ENCODE measurements at regions not wholly inside any gene's neighbourhood (a gene's known extent, or its start where the extent isn't known, plus 50 kb on each side); places are given as distances from the start of the nearest gene placed in this dataset.

- H3K27me3 ChIP-seq, result peaks cover 0 to 23% (median 17%) of the 10 kb centered on the region in 7 donors
- WGBS, 2 donors, result 91 to 95% methylated on average over 24 of the region's 24 CpGs
- peaks cover 0 to 7% (median 0%) of the 10 kb centered on the region in 9 donors for H3K4me1 ChIP-seq
- H3K9me3 ChIP-seq, result no peaks in the 10 kb centered on the region
- no peak for DNase-seq
- intact Hi-C loops (cut with DNase I), result no loop called here
- TF ChIP-seq, protein P1, sequence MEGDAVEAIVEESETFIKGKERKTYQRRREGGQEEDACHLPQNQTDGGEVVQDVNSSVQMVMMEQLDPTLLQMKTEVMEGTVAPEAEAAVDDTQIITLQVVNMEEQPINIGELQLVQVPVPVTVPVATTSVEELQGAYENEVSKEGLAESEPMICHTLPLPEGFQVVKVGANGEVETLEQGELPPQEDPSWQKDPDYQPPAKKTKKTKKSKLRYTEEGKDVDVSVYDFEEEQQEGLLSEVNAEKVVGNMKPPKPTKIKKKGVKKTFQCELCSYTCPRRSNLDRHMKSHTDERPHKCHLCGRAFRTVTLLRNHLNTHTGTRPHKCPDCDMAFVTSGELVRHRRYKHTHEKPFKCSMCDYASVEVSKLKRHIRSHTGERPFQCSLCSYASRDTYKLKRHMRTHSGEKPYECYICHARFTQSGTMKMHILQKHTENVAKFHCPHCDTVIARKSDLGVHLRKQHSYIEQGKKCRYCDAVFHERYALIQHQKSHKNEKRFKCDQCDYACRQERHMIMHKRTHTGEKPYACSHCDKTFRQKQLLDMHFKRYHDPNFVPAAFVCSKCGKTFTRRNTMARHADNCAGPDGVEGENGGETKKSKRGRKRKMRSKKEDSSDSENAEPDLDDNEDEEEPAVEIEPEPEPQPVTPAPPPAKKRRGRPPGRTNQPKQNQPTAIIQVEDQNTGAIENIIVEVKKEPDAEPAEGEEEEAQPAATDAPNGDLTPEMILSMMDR (IDR thresholded peaks at IDR 0.05), result no peak
- no peak overlapping the region for H3K4me3 ChIP-seq
- H3K36me3 ChIP-seq, result no peaks in the 10 kb centered on the region
- no peak overlapping the region for H3K27ac ChIP-seq
- no peak for ATAC-seq
Observed at GRCh38 chr10:78176320-78177317, 143.0 kb downstream of the RPS24 start.

- H3K27ac ChIP-seq, result no peak overlapping the region
- DNase-seq (no peak), ATAC-seq (no peak)
- TF ChIP-seq, protein P1 (IDR thresholded peaks at IDR 0.05), result no peak
- WGBS, 2 donors, result 63 to 68% methylated on average over 20 of the region's 20 CpGs
- H3K4me1 ChIP-seq, result peaks cover 0 to 7% (median 0%) of the 10 kb centered on the region in 9 donors
- intact Hi-C loops (cut with DNase I), result no loop called here
- no peaks in the 10 kb centered on the region for H3K36me3 ChIP-seq
- H3K4me3 ChIP-seq, result no peak overlapping the region
- H3K9me3 ChIP-seq, result no peaks in the 10 kb centered on the region
- peaks cover 0 to 25% (median 17%) of the 10 kb centered on the region in 7 donors for H3K27me3 ChIP-seq
Observed at GRCh38 chr10:78177491-78178185, 144.0 kb downstream of the RPS24 start.

- ATAC-seq (no peak), DNase-seq (no peak)
Observed at GRCh38 chr10:78178397-78178796, 144.7 kb downstream of the RPS24 start.

GRCh38 chr10:78178940-78179339, 145.3 kb downstream of the RPS24 start:
- Histone ChIP-seq H3K4me1 (peaks cover 0 to 7% (median 0%) of the 10 kb centered on the region in 9 donors), H3K36me3 (no peaks in the 10 kb centered on the region), H3K9me3 (no peaks in the 10 kb centered on the region), H3K27me3 (peaks cover 0 to 25% (median 17%) of the 10 kb centered on the region in 7 donors), H3K27ac (no peak overlapping the region), H3K4me3 (no peak overlapping the region)
- peak in 3 of 8 donors; percentile 41 to 55 (median 46) for ATAC-seq
- DNase-seq, result peak in 1 of 2 donors; percentile 16
- WGBS, 2 donors, result 44 to 50% methylated on average over 7 of the region's 7 CpGs
- TF ChIP-seq, protein P1 (IDR thresholded peaks at IDR 0.05), result no peak
- intact Hi-C loops (cut with DNase I), result no loop called here

More at GRCh38 chr10:78178397-78178796, 144.7 kb downstream of the RPS24 start:
- Histone ChIP-seq H3K27ac (no peak overlapping the region), H3K9me3 (no peaks in the 10 kb centered on the region), H3K27me3 (peaks cover 0 to 25% (median 17%) of the 10 kb centered on the region in 7 donors), H3K4me3 (no peak overlapping the region), H3K36me3 (no peaks in the 10 kb centered on the region), H3K4me1 (peaks cover 0 to 7% (median 0%) of the 10 kb centered on the region in 9 donors)
- WGBS, 2 donors, result 60 to 67% methylated on average over 8 of the region's 8 CpGs
- TF ChIP-seq, protein P1 (IDR thresholded peaks at IDR 0.05), result no peak
- intact Hi-C loops (cut with DNase I), result no loop called here
